HG03521 (cell line): ENCODE measurements at regions not wholly inside any gene's neighbourhood (a gene's known extent, or its start where the extent isn't known, plus 50 kb on each side); places are given as distances from the start of the nearest gene placed in this dataset.
"Not testable (repeated sequence)": the region's sequence is repeated elsewhere in the genome, so short reads cannot be mapped to it uniquely, and the experiment has no call there.

ENCODE experiments used
- ATAC-seq: cut with Tn5 transposase; IDR thresholded peaks from one replicate; pipeline ENCODE4 v1.9.1; 2021; ENCODE audit warnings: mild to moderate bottlenecking, moderate library complexity; ENCODE audit not compliant: unreplicated experiment

DNA sequence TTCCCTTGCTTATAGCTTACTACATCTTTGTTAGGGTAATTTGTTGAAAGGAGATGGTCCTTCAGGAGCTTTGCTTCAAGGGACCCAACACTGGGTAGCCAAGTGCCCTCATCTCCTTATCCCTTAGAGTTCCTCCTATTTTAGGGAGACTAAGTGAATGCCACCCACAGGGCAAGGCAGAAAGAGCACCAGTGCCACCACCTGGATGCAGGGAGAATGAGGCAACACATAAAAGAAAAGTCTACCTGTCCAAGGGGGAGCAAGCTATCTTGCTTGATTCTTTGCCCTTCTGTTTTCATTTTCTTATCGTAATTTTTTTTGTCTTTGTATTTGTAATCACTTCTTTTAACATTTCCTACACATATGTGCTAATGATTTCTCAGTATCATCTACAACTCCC lies 205.5 kb downstream of the NPR3 start:
- ATAC-seq: no peak

- ATAC-seq: no peak
Observed at GRCh38 chr5:32928761-32929160, 217.6 kb downstream of the NPR3 start.

- not testable (repeated sequence) for ATAC-seq
Observed at GRCh38 chr5:32931438-32931837, 220.3 kb downstream of the NPR3 start.

GRCh38 chr5:32932241-32932935 lies 221.3 kb downstream of the NPR3 start:
- ATAC-seq: no peak

DNA sequence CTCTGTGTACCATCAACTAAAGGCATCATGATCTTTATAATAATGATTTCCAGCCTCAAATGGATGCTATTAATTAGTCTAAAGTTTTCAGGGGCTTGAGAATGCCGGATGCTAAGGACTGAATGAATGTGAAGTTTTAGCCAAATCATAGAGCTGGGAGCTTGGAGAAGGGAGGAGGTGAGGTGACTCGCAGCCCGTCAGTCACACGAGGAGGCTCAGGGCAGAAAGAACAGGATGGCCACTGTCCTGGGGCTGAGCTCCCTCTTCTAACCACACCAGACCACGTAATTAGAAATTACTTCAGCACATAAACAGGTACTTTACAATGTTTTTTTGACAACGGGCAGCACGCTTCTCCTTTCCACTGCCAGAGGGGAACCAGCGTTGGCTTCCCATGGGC lies 222.6 kb downstream of the NPR3 start:
- ATAC-seq: no peak

DNA sequence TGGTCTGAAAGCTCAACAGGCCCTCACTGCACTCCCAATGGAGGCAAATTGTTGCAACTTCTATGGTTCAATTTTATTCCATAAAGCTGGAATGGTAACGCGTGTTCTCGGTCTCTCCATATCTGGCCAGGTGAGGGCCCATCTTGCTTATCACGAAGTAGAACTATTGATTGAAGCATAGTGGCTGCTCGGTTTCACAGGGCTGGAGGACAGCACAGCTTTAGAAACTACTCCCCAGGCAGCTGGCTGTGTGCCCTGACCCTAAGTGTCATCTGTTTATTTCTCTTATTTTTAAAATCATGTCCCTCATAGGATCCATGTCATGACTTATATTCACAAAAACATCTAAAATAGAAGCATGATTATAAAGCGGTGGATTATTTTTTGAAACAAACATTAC lies 223.4 kb downstream of the NPR3 start:
- no peak for ATAC-seq

DNA sequence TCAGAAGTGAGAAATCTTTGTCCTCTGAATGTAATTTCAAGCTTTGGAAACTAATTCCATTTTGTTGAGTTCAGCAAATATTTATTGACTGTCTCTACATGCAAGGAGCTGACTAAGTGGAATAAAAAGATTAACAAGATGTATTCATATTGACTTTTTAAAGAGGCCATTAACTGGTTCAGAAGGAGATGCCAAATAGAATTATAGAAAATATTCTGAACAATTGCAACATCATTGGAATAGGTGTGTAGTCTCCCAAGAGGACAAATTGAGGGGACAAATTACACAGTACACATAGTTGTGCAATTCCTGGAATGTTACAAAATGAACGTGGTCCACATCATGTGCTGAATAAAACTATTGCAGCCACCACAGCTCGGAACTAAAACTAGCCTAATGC lies 224.2 kb downstream of the NPR3 start:
- ATAC-seq: no peak

DNA sequence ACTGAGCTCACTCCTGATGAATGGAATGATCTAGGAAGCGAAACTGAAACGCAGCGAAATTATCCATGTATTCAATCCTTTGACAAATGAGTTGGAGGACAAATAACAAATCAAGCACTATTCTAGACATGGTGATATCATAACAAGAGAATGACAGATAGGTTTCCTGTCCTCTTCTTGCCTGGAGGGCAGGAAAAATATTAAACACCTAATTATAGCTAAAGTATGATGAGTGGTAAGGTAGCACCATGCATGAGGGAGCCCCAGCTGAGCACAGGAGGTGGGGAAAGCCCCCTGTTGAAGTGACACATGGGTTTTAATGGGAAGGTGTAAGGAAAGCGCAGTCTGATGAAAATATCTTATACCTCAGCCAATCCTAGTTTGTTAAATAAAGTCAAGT lies 225.2 kb downstream of the NPR3 start:
- ATAC-seq: no peak

- ATAC-seq: peak; percentile 83
Observed at GRCh38 chr5:32942225-32942989, 231.3 kb downstream of the NPR3 start.

DNA sequence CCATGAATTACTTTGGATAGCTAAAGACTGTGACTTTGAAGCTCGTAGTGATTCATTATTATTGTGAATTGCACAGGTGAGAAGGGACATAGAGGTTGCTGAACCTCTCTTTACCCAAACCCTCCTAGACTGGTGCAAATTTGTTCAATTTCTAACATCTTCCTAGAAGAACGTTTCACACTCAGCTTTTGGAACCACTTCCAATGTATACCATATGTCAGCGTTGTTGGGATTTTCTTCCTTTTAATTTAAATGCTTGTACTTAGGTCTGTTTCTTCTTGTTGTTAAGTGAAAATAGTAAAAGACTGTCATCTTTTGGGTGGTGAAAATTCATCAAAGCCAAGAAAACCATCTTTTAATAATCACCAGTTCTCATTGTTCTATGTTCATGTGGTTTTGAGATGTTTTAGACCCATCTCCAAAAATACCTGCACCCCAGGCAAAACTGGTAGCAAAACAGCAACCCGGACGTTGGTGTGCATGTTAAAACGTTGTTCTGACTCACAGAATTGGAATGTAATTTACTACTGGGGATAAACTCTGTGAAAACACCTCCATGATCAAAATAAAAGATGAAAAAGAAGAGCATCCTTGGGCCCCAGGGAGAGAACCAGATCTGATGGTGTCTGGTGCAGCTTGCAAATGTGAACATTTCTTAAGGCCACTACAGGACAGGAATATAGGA lies 238.3 kb downstream of the NPR3 start:
- no peak for ATAC-seq

DNA sequence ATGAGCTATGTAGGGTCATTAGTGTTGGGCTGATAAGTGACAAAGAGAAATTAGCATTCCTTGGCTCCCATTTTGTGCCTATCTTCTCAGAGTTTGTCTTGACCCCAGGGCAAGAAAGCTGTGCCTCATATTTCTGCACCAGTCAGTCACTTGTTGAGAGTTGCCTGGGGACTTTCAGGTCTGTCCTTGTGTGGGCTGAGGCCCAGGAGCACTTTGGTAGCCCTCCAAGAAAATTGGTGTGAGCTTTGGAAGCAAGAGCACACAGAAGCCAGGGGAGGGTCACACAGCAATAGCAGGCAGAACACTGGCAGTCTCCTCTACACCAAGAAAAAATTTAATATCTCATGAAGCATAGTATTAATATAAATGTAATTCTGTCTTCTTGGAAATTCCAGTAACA lies 239.9 kb downstream of the NPR3 start:
- no peak for ATAC-seq

- ATAC-seq: no peak
Observed at GRCh38 chr5:32951878-32952277, 240.8 kb downstream of the NPR3 start.

- not testable (repeated sequence) for ATAC-seq
Observed at GRCh38 chr5:32952421-32952820, 241.3 kb downstream of the NPR3 start.

DNA sequence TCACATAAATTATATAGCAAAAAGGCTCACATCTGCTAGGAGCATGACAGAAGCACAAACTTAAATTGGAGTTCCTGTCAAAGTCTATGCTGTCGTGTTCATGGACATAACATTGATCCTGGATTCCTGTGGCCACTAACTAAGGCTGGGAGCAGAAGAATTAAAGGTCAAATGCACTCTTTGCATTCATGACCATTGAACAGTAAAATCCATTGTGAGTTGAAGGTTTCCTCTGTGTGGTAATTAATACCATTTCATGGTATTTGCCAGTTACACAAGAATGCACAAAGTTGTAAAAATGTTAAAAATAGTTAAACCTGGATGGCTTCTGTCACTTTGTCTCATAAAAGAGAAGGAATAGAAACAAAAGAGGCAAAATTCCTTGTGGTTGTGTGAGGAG lies 242.6 kb downstream of the NPR3 start:
- ATAC-seq: no peak

DNA sequence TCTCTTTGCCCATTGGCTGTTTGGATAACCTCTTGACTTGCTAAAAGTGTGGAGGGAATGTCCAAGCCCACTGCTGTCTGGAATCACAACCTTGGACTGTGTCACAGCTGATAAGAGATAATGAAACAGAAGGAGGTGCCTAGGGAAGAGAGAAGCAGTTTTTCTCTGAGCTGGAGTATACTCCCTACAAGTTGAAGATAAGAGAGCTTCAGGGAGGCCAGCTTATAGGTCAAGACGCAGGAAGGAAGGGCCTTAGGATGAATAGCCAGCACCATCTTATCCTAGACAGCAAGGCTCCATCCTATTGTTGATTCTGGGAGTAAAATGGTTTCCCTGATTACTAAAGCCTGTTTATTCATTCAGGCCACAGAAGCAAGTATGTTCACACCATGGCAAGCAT lies 244.7 kb downstream of the NPR3 start:
- no peak for ATAC-seq

GRCh38 chr5:32960340-32961058 lies 249.4 kb downstream of the NPR3 start:
- no peak for ATAC-seq

DNA sequence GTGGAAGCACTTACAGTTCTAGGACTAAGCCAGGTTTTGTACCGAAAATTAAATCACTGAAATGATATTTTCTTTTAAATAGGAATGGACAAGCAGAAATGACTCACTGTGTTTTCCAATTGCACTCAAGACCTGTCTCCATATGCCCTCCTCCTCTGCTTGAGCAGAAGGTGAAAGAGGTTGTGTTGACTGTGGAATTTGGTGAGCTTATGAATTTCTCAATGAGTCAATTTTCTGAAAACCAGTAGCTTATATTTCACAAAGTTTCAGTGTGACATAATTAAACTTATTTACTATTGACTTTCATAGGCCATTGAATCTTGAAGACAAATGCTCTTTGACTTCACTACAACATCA lies 249.9 kb downstream of the NPR3 start:
- no peak for ATAC-seq

GRCh38 chr5:32964261-32964660 lies 253.1 kb downstream of the NPR3 start:
- no peak for ATAC-seq

GRCh38 chr5:32973646-32974045 lies 262.5 kb downstream of the NPR3 start:
- no peak for ATAC-seq

- ATAC-seq: no peak
Observed at GRCh38 chr5:32975656-32976375, 264.7 kb downstream of the NPR3 start.

GRCh38 chr5:32981061-32981460 lies 269.9 kb downstream of the NPR3 start:
- ATAC-seq: no peak
